Right lobe of liver (tissue), 4 donors: ENCODE measurements at regions not wholly inside any gene's neighbourhood (a gene's known extent, or its start where the extent isn't known, plus 50 kb on each side); places are given as distances from the start of the nearest gene placed in this dataset.

Experiments
- POLR2A ChIP-seq: fragments of 450-650 bp; IDR thresholded peaks from one replicate; pipeline ENCODE4 v1.6.1; 2017; ENCODE audit warnings: antibody characterized with exemption, mild to moderate bottlenecking
- TF ChIP-seq, protein P1 (sequence below), 4 donors: fragments of 200-600 bp in 3 of 4; fragments of 450-650 bp in 1 of 4; IDR thresholded peaks; one replicate each; pipeline versions ENCODE4 v1.5.1 to v1.8.0; 2016 to 2022; ENCODE audit warnings: antibody characterized with exemption in 4 of 4, mild to moderate bottlenecking in 2 of 4
- donor health status: DM: no; HTN: no; CAD: no.
- donor health status: DM: no; HTN: no; CAD: no.
- donor health status: DM: no; HTN: yes; CAD: no.

DNA sequence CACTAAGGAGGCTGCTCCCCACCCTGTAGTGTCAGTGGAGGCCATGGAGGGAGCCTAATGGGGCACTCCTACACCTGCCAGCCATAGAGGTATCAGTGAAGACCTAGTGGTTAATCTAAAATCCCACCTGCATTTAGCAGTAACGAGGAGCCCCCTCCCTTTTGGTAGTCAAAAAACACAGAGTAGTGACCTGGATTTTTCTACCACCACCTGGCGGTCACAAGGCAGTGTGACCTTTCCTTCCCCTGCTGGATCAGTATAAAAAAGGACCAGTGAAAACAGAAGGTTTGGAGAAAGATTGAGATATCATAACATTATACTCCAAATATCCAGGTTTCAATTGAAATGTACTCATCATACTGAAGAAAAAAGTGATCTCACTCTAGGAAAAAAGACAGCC is 241.2 kb downstream of the PYDC2 start:
- TF ChIP-seq POLR2A: no peak
- TF ChIP-seq, protein P1, sequence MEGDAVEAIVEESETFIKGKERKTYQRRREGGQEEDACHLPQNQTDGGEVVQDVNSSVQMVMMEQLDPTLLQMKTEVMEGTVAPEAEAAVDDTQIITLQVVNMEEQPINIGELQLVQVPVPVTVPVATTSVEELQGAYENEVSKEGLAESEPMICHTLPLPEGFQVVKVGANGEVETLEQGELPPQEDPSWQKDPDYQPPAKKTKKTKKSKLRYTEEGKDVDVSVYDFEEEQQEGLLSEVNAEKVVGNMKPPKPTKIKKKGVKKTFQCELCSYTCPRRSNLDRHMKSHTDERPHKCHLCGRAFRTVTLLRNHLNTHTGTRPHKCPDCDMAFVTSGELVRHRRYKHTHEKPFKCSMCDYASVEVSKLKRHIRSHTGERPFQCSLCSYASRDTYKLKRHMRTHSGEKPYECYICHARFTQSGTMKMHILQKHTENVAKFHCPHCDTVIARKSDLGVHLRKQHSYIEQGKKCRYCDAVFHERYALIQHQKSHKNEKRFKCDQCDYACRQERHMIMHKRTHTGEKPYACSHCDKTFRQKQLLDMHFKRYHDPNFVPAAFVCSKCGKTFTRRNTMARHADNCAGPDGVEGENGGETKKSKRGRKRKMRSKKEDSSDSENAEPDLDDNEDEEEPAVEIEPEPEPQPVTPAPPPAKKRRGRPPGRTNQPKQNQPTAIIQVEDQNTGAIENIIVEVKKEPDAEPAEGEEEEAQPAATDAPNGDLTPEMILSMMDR (IDR thresholded peaks at IDR 0.05): no peak
